Brain microvascular endothelial cell (primary cell): ENCODE measurements at regions not wholly inside any gene's neighbourhood (a gene's known extent, or its start where the extent isn't known, plus 50 kb on each side); places are given as distances from the start of the nearest gene placed in this dataset.

Experiments used
- DNase-seq: peaks from one replicate; pipeline ENCODE4 v3.0.0-alpha.2; 2020
- H3K27ac ChIP-seq: fragments of 250-450 bp; sonication (Bioruptor Pico); 2 replicates; pipeline ENCODE4 v1.5.1; 2020; ENCODE audit warnings: mild to moderate bottlenecking, moderate library complexity
- H3K27me3 ChIP-seq: fragments of 250-450 bp; sonication (Bioruptor Pico); replicated peaks from 2 replicates; pipeline ENCODE4 v1.5.1; 2020; ENCODE audit warnings: mild to moderate bottlenecking
- H3K36me3 ChIP-seq: fragments of 250-450 bp; sonication (Bioruptor Pico); replicated peaks from 2 replicates; pipeline ENCODE4 v1.5.1; 2020; ENCODE audit warnings: mild to moderate bottlenecking
- H3K4me3 ChIP-seq: 2 replicates; pipeline ENCODE4 v1.5.1; 2011; ENCODE audit warnings: low read depth, mild to moderate bottlenecking, control low read depth, low read length, moderate library complexity
- in situ Hi-C: cut with HindIII; loops from 2 replicates; pipeline ENCODE4 v1.10.0; 2017; ENCODE audit warnings: low sequenced_read_pairs, low pct_ligation_motif_present
- TF ChIP-seq, protein P1 (sequence below): IDR thresholded peaks from 2 replicates; pipeline ENCODE4 v1.5.1; 2011; ENCODE audit warnings: low read depth, mild to moderate bottlenecking, moderate library complexity, low read length, control low read depth, inconsistent platforms; ENCODE audit errors: missing control alignments

DNA sequence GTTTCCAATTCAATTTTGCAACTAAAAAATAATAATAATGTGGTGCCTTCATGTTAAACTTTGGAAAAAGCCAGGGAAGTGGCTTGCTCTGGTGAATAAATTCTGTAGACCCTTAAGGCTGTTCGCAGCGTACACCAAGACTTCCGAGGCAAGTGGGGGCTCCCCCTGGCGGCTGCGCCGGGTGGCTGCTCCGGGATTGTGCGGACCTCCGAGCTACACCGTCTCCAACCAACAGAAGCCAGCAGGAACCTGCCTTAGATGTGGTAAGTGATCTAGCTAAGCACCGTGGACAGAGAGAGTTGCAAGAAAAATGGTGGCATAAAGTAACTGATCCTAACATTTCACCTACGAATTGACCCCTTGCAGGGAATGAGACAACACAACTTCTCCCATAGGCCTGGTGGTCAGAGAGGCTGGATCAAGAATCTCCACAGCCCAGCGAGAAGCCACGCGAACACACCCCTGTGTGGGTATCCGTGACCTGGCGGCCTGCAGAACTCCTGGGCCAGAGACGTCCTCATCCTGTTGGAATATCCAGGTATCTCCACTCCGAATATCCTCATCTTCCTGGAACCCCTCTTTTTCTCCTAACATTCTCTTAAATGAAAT, 69.6 kb downstream of the TBXT start:
- Histone ChIP-seq H3K27ac (peak overlapping the region; percentile 19), H3K4me3 (peak overlapping the region; percentile 46), H3K36me3 (no peaks in the 10 kb centered on the region), H3K27me3 (no peaks in the 10 kb centered on the region)
- in situ Hi-C loops: loop anchor here (25.0 kb wide), 1 partner anchor 211 kb away; no protein-coding TSS in a partner anchor
- DNase-seq: peak; percentile 85
- TF ChIP-seq, protein P1, sequence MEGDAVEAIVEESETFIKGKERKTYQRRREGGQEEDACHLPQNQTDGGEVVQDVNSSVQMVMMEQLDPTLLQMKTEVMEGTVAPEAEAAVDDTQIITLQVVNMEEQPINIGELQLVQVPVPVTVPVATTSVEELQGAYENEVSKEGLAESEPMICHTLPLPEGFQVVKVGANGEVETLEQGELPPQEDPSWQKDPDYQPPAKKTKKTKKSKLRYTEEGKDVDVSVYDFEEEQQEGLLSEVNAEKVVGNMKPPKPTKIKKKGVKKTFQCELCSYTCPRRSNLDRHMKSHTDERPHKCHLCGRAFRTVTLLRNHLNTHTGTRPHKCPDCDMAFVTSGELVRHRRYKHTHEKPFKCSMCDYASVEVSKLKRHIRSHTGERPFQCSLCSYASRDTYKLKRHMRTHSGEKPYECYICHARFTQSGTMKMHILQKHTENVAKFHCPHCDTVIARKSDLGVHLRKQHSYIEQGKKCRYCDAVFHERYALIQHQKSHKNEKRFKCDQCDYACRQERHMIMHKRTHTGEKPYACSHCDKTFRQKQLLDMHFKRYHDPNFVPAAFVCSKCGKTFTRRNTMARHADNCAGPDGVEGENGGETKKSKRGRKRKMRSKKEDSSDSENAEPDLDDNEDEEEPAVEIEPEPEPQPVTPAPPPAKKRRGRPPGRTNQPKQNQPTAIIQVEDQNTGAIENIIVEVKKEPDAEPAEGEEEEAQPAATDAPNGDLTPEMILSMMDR: peak; percentile 99

DNA sequence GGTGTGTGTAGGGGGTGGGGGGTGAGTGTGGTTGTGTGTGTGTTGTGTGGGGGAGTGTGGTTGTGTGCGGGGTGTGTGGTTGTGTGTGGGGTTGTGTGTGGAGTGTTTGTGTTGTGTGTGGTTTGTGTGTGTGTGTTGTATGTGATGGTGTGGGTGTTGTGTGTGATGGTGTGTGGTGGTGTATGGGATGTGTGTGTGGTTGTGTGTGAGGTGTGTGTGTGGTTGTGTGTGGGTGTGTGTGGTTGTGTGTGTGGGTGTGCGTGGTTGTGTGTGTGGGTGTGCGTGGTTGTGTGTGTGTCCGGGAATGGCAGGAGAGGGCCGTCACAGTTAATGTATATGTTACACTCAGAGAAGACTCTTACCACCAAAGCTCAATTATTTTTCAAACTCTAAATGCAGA, 79.8 kb downstream of the TBXT start:
- H3K27me3 ChIP-seq: no peaks in the 10 kb centered on the region
- H3K4me3 ChIP-seq: no peak overlapping the region
- no peaks in the 10 kb centered on the region for H3K36me3 ChIP-seq
- no peak for DNase-seq
- in situ Hi-C loops: loop anchor here (25.0 kb wide), 1 partner anchor 201 kb away; no protein-coding TSS in a partner anchor
- no peak overlapping the region for H3K27ac ChIP-seq
- TF ChIP-seq, protein P1: no peak

DNA sequence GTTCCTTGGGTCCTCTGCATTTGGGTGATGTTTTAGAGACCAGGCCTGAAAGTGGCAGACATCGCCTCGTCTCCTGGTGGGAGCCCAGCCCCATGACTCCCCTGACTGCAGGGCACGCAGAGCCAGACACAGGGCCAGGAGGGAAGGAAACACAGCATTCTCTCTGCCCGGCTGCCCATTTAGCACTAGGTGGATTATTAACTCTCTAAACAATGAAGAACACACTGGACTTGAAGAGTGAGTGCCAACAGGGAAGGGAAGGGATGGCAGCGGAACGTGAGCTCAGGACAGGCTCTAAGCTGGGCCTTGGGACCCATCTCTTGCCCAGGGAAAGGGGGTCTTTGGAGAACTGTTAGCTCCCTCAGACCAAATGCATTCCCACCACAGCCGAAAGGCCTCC, 80.4 kb downstream of the TBXT start:
- in situ Hi-C loops: loop anchor here (25.0 kb wide), 1 partner anchor 200 kb away; no protein-coding TSS in a partner anchor
- no peak overlapping the region for H3K4me3 ChIP-seq
- no peak overlapping the region for H3K27ac ChIP-seq
- no peaks in the 10 kb centered on the region for H3K27me3 ChIP-seq
- no peak for DNase-seq
- TF ChIP-seq, protein P1: no peak
- H3K36me3 ChIP-seq: no peaks in the 10 kb centered on the region

DNA sequence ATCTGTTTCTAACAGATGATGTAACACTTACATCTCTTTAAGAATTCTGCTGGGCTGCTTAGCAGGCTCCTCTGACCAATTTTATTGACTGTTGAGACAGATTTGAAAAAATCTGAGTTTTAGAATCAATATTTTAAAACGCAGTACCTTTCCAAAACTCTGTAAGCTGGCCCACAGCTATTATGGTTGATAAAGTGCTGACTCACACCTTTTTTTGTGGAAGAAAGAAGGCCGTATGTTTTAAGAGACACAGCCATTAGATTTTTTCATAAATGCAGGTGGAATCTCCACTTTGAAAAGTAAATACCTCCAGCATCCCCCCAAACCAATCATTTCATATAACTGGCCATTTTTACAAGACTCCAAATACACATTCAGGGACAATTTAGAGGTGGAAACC, 82.2 kb downstream of the TBXT start:
- in situ Hi-C loops: loop anchor here (25.0 kb wide), 1 partner anchor 198 kb away; no protein-coding TSS in a partner anchor
- no peak overlapping the region for H3K4me3 ChIP-seq
- DNase-seq: no peak
- H3K27ac ChIP-seq: no peak overlapping the region
- no peaks in the 10 kb centered on the region for H3K27me3 ChIP-seq
- H3K36me3 ChIP-seq: no peaks in the 10 kb centered on the region
- TF ChIP-seq, protein P1: no peak

DNA sequence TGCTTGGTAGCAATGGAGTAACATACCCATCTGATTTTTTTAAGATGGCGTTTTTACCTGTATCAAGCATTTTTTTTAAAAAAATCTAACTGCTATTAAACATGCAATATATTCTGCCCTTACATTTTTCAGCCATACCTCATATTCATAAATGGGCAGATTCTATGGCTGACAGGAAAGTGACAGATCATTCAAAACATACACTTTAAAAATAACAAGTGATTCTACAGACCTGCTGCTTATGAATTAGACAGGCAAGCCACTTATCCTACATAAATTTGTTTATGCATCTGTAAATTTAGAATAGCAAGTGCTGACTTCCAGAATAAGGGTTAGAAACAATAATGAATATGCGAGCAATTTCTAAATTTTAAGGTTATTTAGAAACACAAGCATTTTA, 82.7 kb downstream of the TBXT start:
- no peak overlapping the region for H3K4me3 ChIP-seq
- in situ Hi-C loops: loop anchor here (25.0 kb wide), 1 partner anchor 198 kb away; no protein-coding TSS in a partner anchor
- TF ChIP-seq, protein P1: no peak
- no peaks in the 10 kb centered on the region for H3K27me3 ChIP-seq
- H3K36me3 ChIP-seq: no peaks in the 10 kb centered on the region
- DNase-seq: no peak
- no peak overlapping the region for H3K27ac ChIP-seq

DNA sequence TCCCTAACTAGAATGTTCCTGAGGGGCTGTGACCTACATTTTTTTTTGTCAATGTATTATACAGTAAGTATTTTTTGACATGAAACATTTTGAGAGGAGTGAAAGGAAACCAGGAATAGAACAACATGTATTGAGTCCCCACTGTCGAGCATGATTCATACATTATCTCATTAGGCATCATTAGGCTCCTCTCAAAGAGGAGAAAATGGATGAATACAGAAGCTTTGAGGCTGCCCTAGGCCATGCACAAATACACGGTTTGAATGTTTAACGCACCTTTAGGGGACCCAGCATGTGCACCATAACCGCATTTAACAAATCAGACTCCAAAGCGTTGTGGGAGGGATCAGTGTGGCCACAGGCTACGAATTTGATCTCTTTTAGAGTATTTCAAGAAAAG, 87.8 kb downstream of the TBXT start:
- H3K36me3 ChIP-seq: no peaks in the 10 kb centered on the region
- TF ChIP-seq, protein P1: no peak
- no peaks in the 10 kb centered on the region for H3K27me3 ChIP-seq
- in situ Hi-C loops: loop anchor here (25.0 kb wide), 1 partner anchor 193 kb away; no protein-coding TSS in a partner anchor
- H3K4me3 ChIP-seq: no peak overlapping the region
- no peak for DNase-seq
- no peak overlapping the region for H3K27ac ChIP-seq
